ENCODE measurements at regions not wholly inside any gene's neighbourhood (a gene's known extent, or its start where the extent isn't known, plus 50 kb on each side); places are given as distances from the start of the nearest gene placed in this dataset.
A peak's percentile ranks its signal among the peaks of the same experiment; 100 is the strongest.

DNA sequence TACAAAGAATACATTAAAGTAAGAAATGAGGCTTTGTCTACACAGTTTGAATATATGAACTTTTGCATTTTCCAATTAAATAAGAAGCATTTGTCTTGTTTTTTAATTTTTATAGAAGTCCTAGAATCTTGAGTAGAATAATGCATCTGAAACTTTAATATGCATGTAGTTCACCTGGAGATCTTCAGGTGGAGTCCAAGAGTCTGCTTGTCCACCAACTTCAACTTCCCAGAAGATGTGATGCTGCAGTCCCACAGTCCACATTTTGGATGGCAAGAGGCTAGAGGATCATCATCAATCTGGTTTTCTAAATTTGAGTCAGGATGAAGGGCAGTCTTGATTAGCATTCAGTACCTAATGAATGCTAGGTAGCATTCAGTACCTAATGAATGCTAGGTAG is 357.6 kb upstream of the SOX2 start:
- Histone ChIP-seq H3K27me3 (ENCODE audit: low read length) (no peaks in the 10 kb centered on the region), H3K4me1 (ENCODE audit: insufficient read depth, low read length) (no peaks in the 10 kb centered on the region), H3K9ac (ENCODE audit: low read length) (no peak overlapping the region), H4K20me1 (ENCODE audit: low read length) (no peaks in the 10 kb centered on the region), H2AFZ (ENCODE audit: low read length) (no peak overlapping the region), H3K4me3 (ENCODE audit: low read length) (no peak overlapping the region), H3K79me2 (ENCODE audit: low read length) (no peaks in the 10 kb centered on the region), H3K4me2 (ENCODE audit: low read length) (no peak overlapping the region), H3K36me3 (ENCODE audit: low read depth, low read length) (no peaks in the 10 kb centered on the region), H3K27ac (ENCODE audit: low read length) (no peak overlapping the region), H3K9me3 (ENCODE audit: low read length) (no peaks in the 10 kb centered on the region), H3F3A (ENCODE audit: low read length, unreplicated experiment) (no peaks in the 10 kb centered on the region), H3K9me2 (replicated peaks; ENCODE audit: low read length) (no peaks in the 10 kb centered on the region)
- ChIA-PET CTCF (no interaction called here), POLR2A (ENCODE audit: unreplicated experiment) (no interaction called here)
- ATAC-seq (no peak), DNase-seq (no peak)
- TF ChIP-seq, protein P1, sequence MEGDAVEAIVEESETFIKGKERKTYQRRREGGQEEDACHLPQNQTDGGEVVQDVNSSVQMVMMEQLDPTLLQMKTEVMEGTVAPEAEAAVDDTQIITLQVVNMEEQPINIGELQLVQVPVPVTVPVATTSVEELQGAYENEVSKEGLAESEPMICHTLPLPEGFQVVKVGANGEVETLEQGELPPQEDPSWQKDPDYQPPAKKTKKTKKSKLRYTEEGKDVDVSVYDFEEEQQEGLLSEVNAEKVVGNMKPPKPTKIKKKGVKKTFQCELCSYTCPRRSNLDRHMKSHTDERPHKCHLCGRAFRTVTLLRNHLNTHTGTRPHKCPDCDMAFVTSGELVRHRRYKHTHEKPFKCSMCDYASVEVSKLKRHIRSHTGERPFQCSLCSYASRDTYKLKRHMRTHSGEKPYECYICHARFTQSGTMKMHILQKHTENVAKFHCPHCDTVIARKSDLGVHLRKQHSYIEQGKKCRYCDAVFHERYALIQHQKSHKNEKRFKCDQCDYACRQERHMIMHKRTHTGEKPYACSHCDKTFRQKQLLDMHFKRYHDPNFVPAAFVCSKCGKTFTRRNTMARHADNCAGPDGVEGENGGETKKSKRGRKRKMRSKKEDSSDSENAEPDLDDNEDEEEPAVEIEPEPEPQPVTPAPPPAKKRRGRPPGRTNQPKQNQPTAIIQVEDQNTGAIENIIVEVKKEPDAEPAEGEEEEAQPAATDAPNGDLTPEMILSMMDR (conservative IDR thresholded peaks at IDR 0.05; ENCODE audit: low read depth, low read length) = 0 out of 2 replicates have a peak, but pooled peaks have one; percentile 25
- no peak for TF ChIP-seq EZH2phosphoT487 (IDR thresholded peaks at IDR 0.05; ENCODE audit: borderline replicate concordance, low read length)
- intact Hi-C loops (cut with micrococcal nuclease) = no loop called here
- no TSS peak for BruUV-seq (replicated peaks)

DNA sequence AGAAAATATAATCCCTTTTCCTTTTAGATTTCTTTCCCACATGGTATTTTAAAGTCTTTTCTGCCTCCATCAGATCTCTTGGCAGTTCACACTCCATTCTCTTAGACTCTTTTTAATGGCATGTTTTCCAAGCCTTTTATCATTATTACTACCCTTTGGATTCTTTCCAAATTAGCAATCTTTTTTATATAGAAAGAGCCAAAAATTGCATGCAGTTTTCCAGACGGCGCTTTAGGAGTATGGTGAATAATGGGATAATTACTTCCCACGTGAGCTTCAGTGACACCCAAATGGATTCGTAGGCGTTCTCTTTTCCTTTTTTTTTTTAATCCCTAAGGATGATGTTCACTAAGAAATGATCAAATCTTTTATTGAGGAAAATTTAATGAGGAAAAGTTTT is 354.8 kb upstream of the DNAJC19 start:
- Histone ChIP-seq H4K20me1 (ENCODE audit: low read length) (no peaks in the 10 kb centered on the region), H3K9ac (ENCODE audit: low read length) (no peak overlapping the region), H3K79me2 (ENCODE audit: low read length) (no peaks in the 10 kb centered on the region), H3K4me2 (ENCODE audit: low read length) (no peak overlapping the region), H3K27me3 (ENCODE audit: low read length) (0 out of 2 replicates have a peak, but pooled peaks cover 11% of the 10 kb centered on the region), H3K4me3 (ENCODE audit: low read length) (no peak overlapping the region), H3K9me3 (ENCODE audit: low read length) (no peaks in the 10 kb centered on the region), H2AFZ (ENCODE audit: low read length) (no peak overlapping the region), H3K4me1 (ENCODE audit: insufficient read depth, low read length) (no peaks in the 10 kb centered on the region), H3K27ac (ENCODE audit: low read length) (no peak overlapping the region), H3K9me2 (replicated peaks; ENCODE audit: low read length) (no peaks in the 10 kb centered on the region), H3F3A (ENCODE audit: low read length, unreplicated experiment) (no peaks in the 10 kb centered on the region), H3K36me3 (ENCODE audit: low read depth, low read length) (no peaks in the 10 kb centered on the region)
- BruUV-seq (replicated peaks) = no TSS peak
- no peak for TF ChIP-seq EZH2 (IDR thresholded peaks at IDR 0.05; ENCODE audit: low read length, unreplicated experiment)
- TF ChIP-seq, protein P1 (conservative IDR thresholded peaks at IDR 0.05; ENCODE audit: low read depth, low read length) = no peak
- intact Hi-C loops (cut with micrococcal nuclease) = no loop called here
- ATAC-seq = no peak
- ChIA-PET CTCF (no interaction called here), POLR2A (ENCODE audit: unreplicated experiment) (no interaction called here)
- DNase-seq = no peak

DNA sequence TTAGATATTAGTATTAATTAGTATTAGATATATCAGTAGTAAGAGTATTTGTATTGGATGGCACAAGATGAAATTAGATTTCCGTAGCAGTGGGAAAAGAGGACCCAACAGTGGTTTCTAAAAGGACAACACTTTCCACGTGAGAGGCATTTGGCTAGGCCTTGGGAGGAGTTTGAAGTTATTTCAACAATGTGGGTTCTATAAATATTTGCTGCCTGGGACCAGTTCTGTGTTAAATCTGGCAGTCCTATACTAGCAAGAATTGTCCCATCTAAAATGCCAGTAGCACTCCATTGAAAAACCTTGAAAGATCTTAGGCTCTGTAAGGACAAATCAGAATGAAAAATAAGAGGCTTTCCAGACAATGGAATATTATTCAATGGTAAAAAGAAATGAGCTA is 347.1 kb upstream of the DNAJC19 start:
- Histone ChIP-seq H3K27me3 (ENCODE audit: low read length) (0 out of 2 replicates have a peak, but pooled peaks cover 4% of the 10 kb centered on the region), H3K27ac (ENCODE audit: low read length) (no peak overlapping the region), H3K79me2 (ENCODE audit: low read length) (no peaks in the 10 kb centered on the region), H4K20me1 (ENCODE audit: low read length) (no peaks in the 10 kb centered on the region), H3F3A (ENCODE audit: low read length, unreplicated experiment) (no peaks in the 10 kb centered on the region), H3K9me2 (replicated peaks; ENCODE audit: low read length) (no peaks in the 10 kb centered on the region), H3K4me2 (ENCODE audit: low read length) (no peak overlapping the region), H3K4me1 (ENCODE audit: insufficient read depth, low read length) (no peaks in the 10 kb centered on the region), H3K36me3 (ENCODE audit: low read depth, low read length) (no peaks in the 10 kb centered on the region), H3K9me3 (ENCODE audit: low read length) (no peaks in the 10 kb centered on the region), H3K9ac (ENCODE audit: low read length) (no peak overlapping the region), H3K4me3 (ENCODE audit: low read length) (no peak overlapping the region), H2AFZ (ENCODE audit: low read length) (no peak overlapping the region)
- ChIA-PET POLR2A (ENCODE audit: unreplicated experiment) (no interaction called here), CTCF (no interaction called here)
- TF ChIP-seq EZH2 (IDR thresholded peaks at IDR 0.05; ENCODE audit: low read length, unreplicated experiment) (no peak), EZH2phosphoT487 (IDR thresholded peaks at IDR 0.05; ENCODE audit: borderline replicate concordance, low read length) (no peak)
- TF ChIP-seq, protein P1 (conservative IDR thresholded peaks at IDR 0.05; ENCODE audit: low read depth, low read length) = no peak
- ATAC-seq (no peak), DNase-seq (no peak)
- intact Hi-C loops (cut with micrococcal nuclease) = no loop called here
- no TSS peak for BruUV-seq (replicated peaks)
